ENCODE measurements at regions not wholly inside any gene's neighbourhood (a gene's known extent, or its start where the extent isn't known, plus 50 kb on each side); places are given as distances from the start of the nearest gene placed in this dataset.

DNA sequence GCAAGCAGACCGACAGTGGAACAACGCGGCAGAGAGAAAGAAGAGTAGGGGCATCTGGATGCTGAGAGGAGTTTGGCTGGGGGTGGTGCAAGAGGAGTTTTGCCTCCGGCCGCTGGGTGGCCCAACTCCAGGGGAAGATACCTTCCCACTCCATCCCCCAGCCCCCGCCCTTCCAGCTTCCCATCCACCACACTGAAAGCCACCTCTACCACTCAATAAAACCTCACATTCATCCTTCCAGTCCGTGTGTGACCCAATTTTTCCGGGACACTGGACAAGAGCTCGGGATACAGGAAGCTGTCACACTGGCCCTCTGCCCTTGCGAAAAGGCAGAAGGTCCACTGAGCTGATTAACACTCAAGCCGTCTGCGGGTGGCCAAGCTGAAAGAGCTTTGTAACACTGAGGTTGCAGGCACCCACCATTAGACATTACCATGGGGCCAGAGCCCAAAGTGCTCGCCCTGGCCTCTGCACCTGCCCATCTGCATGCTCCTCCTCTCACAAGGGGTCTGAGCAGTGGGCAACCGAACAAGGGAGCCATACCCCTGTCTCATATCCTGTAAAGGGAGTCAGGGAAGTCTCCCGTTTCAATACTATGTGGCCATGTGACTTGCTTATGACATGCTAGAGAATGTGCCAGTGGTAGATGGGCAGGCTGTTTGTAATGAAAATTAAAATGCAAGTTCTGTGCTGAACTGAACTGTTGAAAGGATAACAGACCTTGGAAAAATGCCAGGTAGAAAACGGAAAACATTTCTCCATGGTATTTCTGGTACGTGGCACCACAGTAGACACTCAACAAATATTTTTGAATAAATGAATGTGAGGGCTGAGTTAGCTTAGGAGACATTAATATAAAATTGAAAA lies 205.1 kb upstream of the STARD13 start:
- peak; percentile 86 for DNase-seq

More for the DNA sequence above, 205.1 kb upstream of the STARD13 start:
- Histone ChIP-seq H3K79me1 (ENCODE audit: insufficient read depth, low read depth, low read length, poor library complexity, severe bottlenecking) (no peaks in the 10 kb centered on the region), H2BK120ac (ENCODE audit: low read depth, low read length, poor library complexity, severe bottlenecking) (no peak overlapping the region), H3K79me2 (ENCODE audit: insufficient read depth, low read length) (no peaks in the 10 kb centered on the region), H2BK12ac (ENCODE audit: insufficient read length, low read depth, low read length) (no peak overlapping the region), H2AFZ (ENCODE audit: low read length) (no peak overlapping the region), H3K4me1 (ENCODE audit: insufficient read depth, low read length) (peaks cover 3% of the 10 kb centered on the region; the same call in 1 of the 2 replicates), H3K56ac (ENCODE audit: insufficient read length, low read depth, low read length) (no peak overlapping the region), H4K8ac (replicated peaks; ENCODE audit: insufficient read length, low read depth, low read length) (no peak overlapping the region), H2BK5ac (ENCODE audit: insufficient read length, low read length) (no peak overlapping the region), H3K4ac (ENCODE audit: low read depth, low read length) (no peak overlapping the region), H4K91ac (ENCODE audit: insufficient read length, low read depth, low read length) (no peak overlapping the region), H3K4me2 (ENCODE audit: insufficient read depth, insufficient read length, low read length) (no peak overlapping the region), H3K14ac (ENCODE audit: insufficient read depth, low read length) (no peak overlapping the region), H2BK20ac (ENCODE audit: low read depth, low read length, poor library complexity, severe bottlenecking) (no peak overlapping the region), H3K9me3 (ENCODE audit: control insufficient read depth, low read depth, low read length) (no peaks in the 10 kb centered on the region), H3K23me2 (ENCODE audit: insufficient read length, low read depth, low read length, poor library complexity, severe bottlenecking) (no peaks in the 10 kb centered on the region), H3K27me3 (ENCODE audit: insufficient read depth, low read length) (no peaks in the 10 kb centered on the region), H2BK15ac (ENCODE audit: low read depth, low read length) (no peak overlapping the region), H3T11ph (ENCODE audit: low read length) (no peak overlapping the region), H3K27ac (ENCODE audit: insufficient read length, low read depth, low read length) (no peak overlapping the region), H3K23ac (ENCODE audit: insufficient read length, low read depth, low read length) (no peak overlapping the region), H3K18ac (ENCODE audit: insufficient read length, low read depth, low read length) (no peak overlapping the region), H3K9ac (ENCODE audit: extremely low read depth, insufficient read length, low read length) (no peak overlapping the region), H2AK5ac (ENCODE audit: insufficient read length, low read length) (no peak overlapping the region), H4K5ac (ENCODE audit: insufficient read length, low read depth, low read length) (no peak overlapping the region), H4K20me1 (ENCODE audit: control insufficient read depth, insufficient read depth, insufficient read length) (no peaks in the 10 kb centered on the region)
- Mint-ChIP-seq H3K4me3 (peak overlapping the region; percentile 53 to 69), H3K36me3 (ENCODE audit: insufficient read depth in 1 of 3, low read depth in 3 of 3) (peaks cover 0 to 5% (median 3%) of the 10 kb centered on the region in 3 experiments; a peak in 1 of 7 replicates), H3K4me1 (peaks cover 51 to 56% of the 10 kb centered on the region in 2 experiments), H3K9me3 (no peaks in the 10 kb centered on the region; a peak in 1 of 5 replicates), H3K27ac (peak overlapping the region; percentile 92 to 99 (median 97)), H3K27me3 (ENCODE audit: low read depth) (no peaks in the 10 kb centered on the region)
- WGBS (ENCODE audit: extremely low coverage, insufficient read length, low lambda C conversion rate): no CpG with 5 or more reads among the region's 17 CpGs
- TF ChIP-seq, protein P1, sequence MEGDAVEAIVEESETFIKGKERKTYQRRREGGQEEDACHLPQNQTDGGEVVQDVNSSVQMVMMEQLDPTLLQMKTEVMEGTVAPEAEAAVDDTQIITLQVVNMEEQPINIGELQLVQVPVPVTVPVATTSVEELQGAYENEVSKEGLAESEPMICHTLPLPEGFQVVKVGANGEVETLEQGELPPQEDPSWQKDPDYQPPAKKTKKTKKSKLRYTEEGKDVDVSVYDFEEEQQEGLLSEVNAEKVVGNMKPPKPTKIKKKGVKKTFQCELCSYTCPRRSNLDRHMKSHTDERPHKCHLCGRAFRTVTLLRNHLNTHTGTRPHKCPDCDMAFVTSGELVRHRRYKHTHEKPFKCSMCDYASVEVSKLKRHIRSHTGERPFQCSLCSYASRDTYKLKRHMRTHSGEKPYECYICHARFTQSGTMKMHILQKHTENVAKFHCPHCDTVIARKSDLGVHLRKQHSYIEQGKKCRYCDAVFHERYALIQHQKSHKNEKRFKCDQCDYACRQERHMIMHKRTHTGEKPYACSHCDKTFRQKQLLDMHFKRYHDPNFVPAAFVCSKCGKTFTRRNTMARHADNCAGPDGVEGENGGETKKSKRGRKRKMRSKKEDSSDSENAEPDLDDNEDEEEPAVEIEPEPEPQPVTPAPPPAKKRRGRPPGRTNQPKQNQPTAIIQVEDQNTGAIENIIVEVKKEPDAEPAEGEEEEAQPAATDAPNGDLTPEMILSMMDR (conservative IDR thresholded peaks at IDR 0.05): peak; percentile 69
